ENCODE measurements at regions not wholly inside any gene's neighbourhood (a gene's known extent, or its start where the extent isn't known, plus 50 kb on each side); places are given as distances from the start of the nearest gene placed in this dataset.

DNA sequence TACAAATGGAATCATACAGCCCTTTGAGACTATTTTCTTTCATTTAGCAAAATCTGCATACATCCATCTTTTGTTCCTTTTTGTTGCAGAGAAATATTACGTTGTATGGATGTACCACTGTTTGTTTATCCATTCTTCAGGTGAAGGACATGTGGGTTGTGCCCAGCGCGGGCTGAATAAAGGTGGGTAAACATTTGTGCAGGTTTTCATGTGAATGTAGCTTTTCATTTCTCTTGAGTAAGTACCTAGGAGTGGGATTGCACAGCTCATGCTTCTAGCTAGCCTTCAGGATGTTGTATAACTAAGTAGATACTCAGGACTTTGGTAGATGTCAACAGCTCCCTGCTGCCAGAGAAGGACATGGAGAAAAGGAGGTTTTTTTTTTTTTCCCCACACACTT, 50.6 kb upstream of the SPRED2 start:
- TF ChIP-seq EZH2 (optimal IDR thresholded peaks at IDR 0.05; ENCODE audit: low read depth, low read length): no peak
- no peak for TF ChIP-seq CTCF (IDR thresholded peaks at IDR 0.05; ENCODE audit: low read length)
